Gastroesophageal sphincter (tissue), 4 donors: ENCODE measurements at regions not wholly inside any gene's neighbourhood (a gene's known extent, or its start where the extent isn't known, plus 50 kb on each side); places are given as distances from the start of the nearest gene placed in this dataset.

Experiments used
- ATAC-seq: fragments of 150-250 bp; one replicate; pipeline ENCODE4 v1.9.1; 2016; ENCODE audit warnings: mild to moderate bottlenecking, moderate library complexity
- H3K27ac ChIP-seq, 4 donors: fragments of 200-600 bp; sonication (generic) in 3 of 4; 1 replicate in 3 of 4; 2 replicates in 1 of 4; pipeline ENCODE4 v1.5.1; 2016 to 2019
- H3K27me3 ChIP-seq: fragments of 200-600 bp; sonication (generic); one replicate; pipeline ENCODE4 v1.5.1; 2019
- H3K36me3 ChIP-seq, 2 donors: fragments of 200-600 bp; sonication (generic); one replicate each; pipeline ENCODE4 v1.5.1; 2019; ENCODE audit warnings: control low read depth in 1 of 2
- H3K4me1 ChIP-seq, 3 donors: fragments of 200-600 bp; sonication (generic); 1 replicate in 2 of 3; 2 replicates in 1 of 3; pipeline ENCODE4 v1.5.1; 2016 to 2019; ENCODE audit warnings: control low read depth in 2 of 3
- H3K4me3 ChIP-seq, 2 donors: fragments of 200-600 bp; sonication (generic); one replicate each; pipeline ENCODE4 v1.5.1; 2019; ENCODE audit warnings: mild to moderate bottlenecking in 1 of 2, moderate library complexity in 1 of 2
- H3K9me3 ChIP-seq, 3 donors: fragments of 200-600 bp; sonication (generic); one replicate each; pipeline ENCODE4 v1.5.1; 2017 to 2019; ENCODE audit warnings: control low read depth in 2 of 3
- CTCF ChIP-seq, 4 experiments: fragments of 200-600 bp in 2 of 4; fragments of 450-650 bp in 2 of 4; sonication (generic) in 1 of 4; IDR thresholded peaks; one replicate each; pipeline ENCODE4 v1.5.1; 2017 to 2019; ENCODE audit warnings: antibody characterized with exemption in 4 of 4, mild to moderate bottlenecking in 2 of 4, moderate library complexity in 2 of 4
- EP300 ChIP-seq: sonication (generic); formaldehyde crosslinking; IDR thresholded peaks from one replicate; pipeline ENCODE4 v1.6.1; 2017; ENCODE audit warnings: antibody characterized with exemption, mild to moderate bottlenecking
- POLR2A ChIP-seq, 2 donors: fragments of 450-650 bp; IDR thresholded peaks; one replicate each; pipeline ENCODE4 v1.6.1; 2017; ENCODE audit warnings: antibody characterized with exemption in 2 of 2, mild to moderate bottlenecking in 2 of 2, moderate library complexity in 1 of 2
- POLR2AphosphoS5 ChIP-seq: sonication (generic); formaldehyde crosslinking; IDR thresholded peaks from one replicate; pipeline ENCODE4 v1.6.1; 2017; ENCODE audit warnings: antibody characterized with exemption
- WGBS, 2 donors: methylation state at CpG; one replicate each; pipeline ENCODE4 v1.1.5; 2018; ENCODE audit warnings: low coverage in 1 of 2; 5-methylcytosine and 5-hydroxymethylcytosine counted together

- no peaks in the 10 kb centered on the region for H3K9me3 ChIP-seq
- peaks cover 0 to 9% (median 0%) of the 10 kb centered on the region in 3 donors for H3K4me1 ChIP-seq
- no peak for ATAC-seq
- H3K27me3 ChIP-seq, result no peaks in the 10 kb centered on the region
- TF ChIP-seq POLR2AphosphoS5 (no peak), CTCF (IDR thresholded peaks at IDR 0.05) (no peak), POLR2A (IDR thresholded peaks at IDR 0.05) (no peak), EP300 (no peak)
- no peak overlapping the region for H3K4me3 ChIP-seq
- no peaks in the 10 kb centered on the region for H3K36me3 ChIP-seq
- WGBS, 2 donors, result 90 to 100% methylated on average over 2 to 4 of the region's 13 CpGs
- H3K27ac ChIP-seq, result no peak overlapping the region
These were observed 124.6 kb upstream of the BCL2L14 start for GRCh38 chr12:11946161-11946560.

DNA sequence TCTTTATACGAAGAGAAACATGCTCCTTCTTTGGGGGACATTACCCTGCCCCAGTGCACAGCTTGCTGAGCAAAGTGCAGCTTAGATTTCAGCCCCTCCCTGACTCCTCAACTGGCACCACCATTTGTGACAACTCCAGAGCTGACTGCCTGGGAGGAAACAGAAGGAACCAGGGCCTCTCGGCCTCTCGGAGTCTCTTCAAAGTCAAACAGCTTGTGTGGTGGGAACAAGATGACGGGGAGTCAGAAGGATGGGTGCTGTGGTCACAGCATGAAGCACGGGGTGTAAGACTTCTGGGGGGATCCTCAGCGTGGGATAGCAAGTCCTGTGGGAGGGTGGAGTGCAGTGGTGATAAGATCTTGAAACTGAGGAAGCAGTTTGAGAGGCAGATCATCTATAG is 123.5 kb upstream of the BCL2L14 start:
- no peak for ATAC-seq
- Histone ChIP-seq H3K27me3 (no peaks in the 10 kb centered on the region), H3K4me1 (peaks cover 0 to 9% (median 0%) of the 10 kb centered on the region in 3 donors), H3K36me3 (no peaks in the 10 kb centered on the region), H3K9me3 (no peaks in the 10 kb centered on the region), H3K4me3 (no peak overlapping the region), H3K27ac (no peak overlapping the region)
- TF ChIP-seq CTCF (IDR thresholded peaks at IDR 0.05), result no peak
- TF ChIP-seq EP300, result no peak
- no peak for TF ChIP-seq POLR2AphosphoS5
- no peak for TF ChIP-seq POLR2A (IDR thresholded peaks at IDR 0.05)
- 81 to 92% methylated on average over 2 to 4 of the region's 6 CpGs for WGBS, 2 donors

DNA sequence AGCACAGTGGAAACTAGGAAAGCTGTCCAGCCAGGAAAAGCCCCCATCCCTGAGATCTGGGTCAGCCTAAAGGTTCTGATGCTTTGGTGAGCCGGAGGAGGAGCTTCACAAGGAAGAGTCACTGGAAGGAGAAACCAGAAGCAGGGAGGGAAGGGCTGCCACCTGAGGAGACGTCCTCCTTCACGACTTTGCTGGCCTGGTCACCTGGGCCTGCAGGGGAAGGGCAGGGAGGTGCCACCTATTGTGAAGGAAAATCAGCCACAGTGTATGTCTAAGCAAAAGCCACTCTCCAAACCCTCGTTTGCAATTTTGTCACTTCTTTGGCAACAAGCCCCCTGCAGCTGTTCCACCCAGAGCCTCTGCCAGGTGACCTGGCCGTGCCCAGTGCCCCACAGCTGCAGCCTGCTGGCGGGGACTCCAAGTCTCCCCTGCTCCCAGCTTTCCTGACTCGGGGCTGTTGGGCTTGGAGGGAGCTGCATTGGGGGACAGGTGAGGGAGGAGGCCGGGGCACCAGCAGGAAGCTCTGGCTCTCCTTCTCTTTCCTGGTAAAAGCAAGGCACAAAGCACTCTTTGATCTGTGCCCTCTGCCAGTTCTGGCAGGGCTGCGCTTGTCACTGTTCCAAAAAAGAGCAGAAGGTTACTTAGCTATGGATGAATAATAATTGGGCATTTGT is 120.9 kb upstream of the BCL2L14 start:
- TF ChIP-seq EP300 (no peak), POLR2AphosphoS5 (no peak), CTCF (IDR thresholded peaks at IDR 0.05) (no peak), POLR2A (IDR thresholded peaks at IDR 0.05) (no peak)
- Histone ChIP-seq H3K4me3 (no peak overlapping the region), H3K27me3 (no peaks in the 10 kb centered on the region), H3K4me1 (peaks cover 0 to 9% (median 0%) of the 10 kb centered on the region in 3 donors), H3K9me3 (no peaks in the 10 kb centered on the region), H3K27ac (no peak overlapping the region), H3K36me3 (no peaks in the 10 kb centered on the region)
- no peak for ATAC-seq
- WGBS, 2 donors, result 32 to 43% methylated on average over 3 to 5 of the region's 9 CpGs

- no peak for ATAC-seq
- Histone ChIP-seq H3K9me3 (no peaks in the 10 kb centered on the region), H3K27me3 (no peaks in the 10 kb centered on the region), H3K4me1 (peaks cover 0 to 9% (median 0%) of the 10 kb centered on the region in 3 donors), H3K4me3 (no peak overlapping the region), H3K27ac (no peak overlapping the region), H3K36me3 (no peaks in the 10 kb centered on the region)
- TF ChIP-seq CTCF (IDR thresholded peaks at IDR 0.05) (no peak), EP300 (no peak), POLR2AphosphoS5 (no peak), POLR2A (IDR thresholded peaks at IDR 0.05) (no peak)
- WGBS, 2 donors, result 80 to 88% methylated on average over 5 of the region's 5 CpGs
These were observed 119.5 kb upstream of the BCL2L14 start for GRCh38 chr12:11951209-11951608.

GRCh38 chr12:11953523-11953922 is 117.2 kb upstream of the BCL2L14 start:
- no peak overlapping the region for H3K27ac ChIP-seq
- H3K4me3 ChIP-seq, result no peak overlapping the region
- ATAC-seq, result no peak
- no peaks in the 10 kb centered on the region for H3K36me3 ChIP-seq
- no peak for TF ChIP-seq CTCF (IDR thresholded peaks at IDR 0.05)
- peaks cover 0 to 9% (median 0%) of the 10 kb centered on the region in 3 donors for H3K4me1 ChIP-seq
- 54 to 81% methylated on average over 4 of the region's 7 CpGs for WGBS, 2 donors
- no peaks in the 10 kb centered on the region for H3K9me3 ChIP-seq
- H3K27me3 ChIP-seq, result no peaks in the 10 kb centered on the region
